Vagina (tissue), 2 donors: ENCODE measurements at regions not wholly inside any gene's neighbourhood (a gene's known extent, or its start where the extent isn't known, plus 50 kb on each side); places are given as distances from the start of the nearest gene placed in this dataset.

Experiments used
- CTCF ChIP-seq, 3 experiments: fragments of 450-650 bp in 2 of 3; fragments of 200-600 bp in 1 of 3; sonication (generic) in 1 of 3; IDR thresholded peaks; one replicate each; pipeline ENCODE4 v1.5.1; 2017 to 2019; ENCODE audit warnings: antibody characterized with exemption in 3 of 3, mild to moderate bottlenecking in 2 of 3, moderate library complexity in 2 of 3
- POLR2A ChIP-seq, 2 donors: fragments of 450-650 bp; IDR thresholded peaks; one replicate each; pipeline ENCODE4 v1.6.1; 2017; ENCODE audit warnings: antibody characterized with exemption in 2 of 2, mild to moderate bottlenecking in 2 of 2, moderate library complexity in 2 of 2

GRCh38 chr3:181454451-181455027 is 257.2 kb upstream of the SOX2 start:
- TF ChIP-seq POLR2A (IDR thresholded peaks at IDR 0.05) (no peak), CTCF (IDR thresholded peaks at IDR 0.05) (no peak)
